ENCODE measurements at regions not wholly inside any gene's neighbourhood (a gene's known extent, or its start where the extent isn't known, plus 50 kb on each side); places are given as distances from the start of the nearest gene placed in this dataset.

GRCh38 chr12:97276661-97277429 lies 185.8 kb upstream of the RMST start:
- no peak for DNase-seq

- DNase-seq = no peak
These were observed 179.3 kb upstream of the RMST start for GRCh38 chr12:97283297-97283696.

- DNase-seq = no peak
These were observed 174.1 kb upstream of the RMST start for GRCh38 chr12:97288531-97288930.

GRCh38 chr12:97292588-97292987 lies 170.0 kb upstream of the RMST start:
- no peak for DNase-seq

GRCh38 chr12:97293541-97293940 lies 169.1 kb upstream of the RMST start:
- no peak for DNase-seq

- DNase-seq = no peak
These were observed 162.8 kb upstream of the RMST start for GRCh38 chr12:97299847-97300246.

GRCh38 chr12:97300431-97300830 lies 162.2 kb upstream of the RMST start:
- no peak for DNase-seq

GRCh38 chr12:97300891-97301290 lies 161.7 kb upstream of the RMST start:
- no peak for DNase-seq

- DNase-seq = no peak
These were observed 161.0 kb upstream of the RMST start for GRCh38 chr12:97301576-97301975.

GRCh38 chr12:97305651-97306050 lies 157.0 kb upstream of the RMST start:
- DNase-seq = no peak

GRCh38 chr12:97306147-97306546 lies 156.5 kb upstream of the RMST start:
- no peak for DNase-seq

- DNase-seq = no peak
These were observed 153.9 kb upstream of the RMST start for GRCh38 chr12:97308576-97309198.

- no peak for DNase-seq
These were observed 152.7 kb upstream of the RMST start for GRCh38 chr12:97309921-97310320.

- no peak for DNase-seq
These were observed 150.0 kb upstream of the RMST start for GRCh38 chr12:97312570-97313135.

GRCh38 chr12:97313471-97314190 lies 149.0 kb upstream of the RMST start:
- no peak for DNase-seq

GRCh38 chr12:97316321-97316720 lies 146.3 kb upstream of the RMST start:
- DNase-seq = no peak

GRCh38 chr12:97321621-97322020 lies 141.0 kb upstream of the RMST start:
- DNase-seq = no peak

- no peak for DNase-seq
These were observed 140.2 kb upstream of the RMST start for GRCh38 chr12:97322388-97322787.

- DNase-seq = no peak
These were observed 139.4 kb upstream of the RMST start for GRCh38 chr12:97323154-97323553.

- DNase-seq = no peak
These were observed 138.1 kb upstream of the RMST start for GRCh38 chr12:97324471-97324870.

GRCh38 chr12:97335115-97335514 lies 127.5 kb upstream of the RMST start:
- no peak for DNase-seq

GRCh38 chr12:97336900-97337751 lies 125.5 kb upstream of the RMST start:
- no peak for DNase-seq

GRCh38 chr12:97342130-97342529 lies 120.5 kb upstream of the RMST start:
- DNase-seq = no peak
